Heart left ventricle (tissue), 16 donors: ENCODE measurements at regions not wholly inside any gene's neighbourhood (a gene's known extent, or its start where the extent isn't known, plus 50 kb on each side); places are given as distances from the start of the nearest gene placed in this dataset.

ENCODE experiments used
- ATAC-seq, 4 donors: fragments of 200-7000 bp; cut with Tn5 transposase; one replicate each; pipeline ENCODE4 v1.9.1; 2020 to 2022; ENCODE audit warnings: moderate library complexity in 4 of 4, mild to moderate bottlenecking in 3 of 4, moderate number of reproducible peaks in 1 of 4
- DNase-seq, 5 donors: peaks; one replicate each; pipeline ENCODE4 v3.0.0-alpha.2; 2020
- H3K27ac ChIP-seq, 12 donors: fragments of 200-600 bp; sonication (generic) in 4 of 12; one replicate each; pipeline versions ENCODE4 v1.5.0 to v1.8.0; 2016 to 2022; ENCODE audit warnings: mild to moderate bottlenecking in 2 of 12
- H3K27me3 ChIP-seq, 9 donors: fragments of 200-600 bp; sonication (generic) in 2 of 9; one replicate each; pipeline versions ENCODE4 v1.5.1 to v1.8.0; 2016 to 2022; ENCODE audit warnings: mild to moderate bottlenecking in 3 of 9
- H3K36me3 ChIP-seq, 9 donors: fragments of 200-600 bp; sonication (generic) in 2 of 9; one replicate each; pipeline versions ENCODE4 v1.5.0 to v1.8.0; 2018 to 2022; ENCODE audit warnings: mild to moderate bottlenecking in 2 of 9
- H3K4me1 ChIP-seq, 12 donors: fragments of 200-600 bp; sonication (generic) in 4 of 12; one replicate each; pipeline versions ENCODE4 v1.5.0 to v1.8.0; 2016 to 2022; ENCODE audit warnings: mild to moderate bottlenecking in 3 of 12
- H3K4me3 ChIP-seq, 12 donors: fragments of 200-600 bp; sonication (generic) in 4 of 12; one replicate each; pipeline versions ENCODE4 v1.5.0 to v1.8.0; 2017 to 2022; ENCODE audit warnings: mild to moderate bottlenecking in 9 of 12, moderate library complexity in 4 of 12
- H3K9me3 ChIP-seq, 12 donors: fragments of 200-600 bp; sonication (generic) in 4 of 12; one replicate each; pipeline versions ENCODE4 v1.5.0 to v1.8.0; 2016 to 2022; ENCODE audit warnings: mild to moderate bottlenecking in 1 of 12
- POLR2A ChIP-seq, 2 donors: fragments of 450-650 bp; IDR thresholded peaks; one replicate each; pipeline ENCODE4 v1.6.1; 2017; ENCODE audit warnings: antibody characterized with exemption in 2 of 2, mild to moderate bottlenecking in 2 of 2, moderate library complexity in 2 of 2
- WGBS, 4 donors: extraction: QIAGEN DNeasy Blood & Tissue Kit in 2 of 4; methylation state at CpG; one replicate each; pipeline versions ENCODE4 v1.1.5 to v1.1.7; 2013 to 2018; 5-methylcytosine and 5-hydroxymethylcytosine counted together
- intact Hi-C, 10 donors: fragments of 100-400 bp; cut with DNase I; formaldehyde crosslinking; loops; one replicate each; pipeline versions ENCODE4 v1.11.1 to v1.14.2; 2022
- TF ChIP-seq, protein P1 (sequence below), 12 donors: fragments of 200-600 bp; sonication (generic) in 4 of 12; IDR thresholded peaks; one replicate each; pipeline versions ENCODE4 v1.5.0 to v1.8.0; 2018 to 2022; ENCODE audit warnings: antibody characterized with exemption in 12 of 12, mild to moderate bottlenecking in 5 of 12
- donor health status: ischemic (EF 13 %, LVEDD 7.1; RV severe dilation, severe dysfunction).
- donor health status: healthy with polysubstance abuse.
- donor health status: DM: no; HTN: yes; CAD: no.
- donor health status: DM: no; HTN: no; CAD: no.
- donor health status: ischemic (EF 25% LVEDD 6.9; RV normal size, moderate dysfunction).
- donor health status: ischemic (EF 25% LVEDD 5.7; RV mildly dilated, moderate dysfunction).
- donor health status: healthy.
- donor health status: DM: yes; HTN: yes; CAD: no.
- donor health status: ischemic (EF 35%, LVEDD 5.7; RV mildly dilated, moderate dysfunction).
- donor health status: nonischemic (EF 11% LVEDD 7.7; RV severe dilation, severe dysfunction).
- donor health status: DM: yes; HTN: yes; CAD: no.
- donor health status: PGD.
- donor health status: ischemic (EF 29% LVEDD 5.4; RV normal size, mild dysfunction).
- donor health status: nonischemic (EF 23%, LVEDD 6.1; RV moderate dilation, normal function).

DNA sequence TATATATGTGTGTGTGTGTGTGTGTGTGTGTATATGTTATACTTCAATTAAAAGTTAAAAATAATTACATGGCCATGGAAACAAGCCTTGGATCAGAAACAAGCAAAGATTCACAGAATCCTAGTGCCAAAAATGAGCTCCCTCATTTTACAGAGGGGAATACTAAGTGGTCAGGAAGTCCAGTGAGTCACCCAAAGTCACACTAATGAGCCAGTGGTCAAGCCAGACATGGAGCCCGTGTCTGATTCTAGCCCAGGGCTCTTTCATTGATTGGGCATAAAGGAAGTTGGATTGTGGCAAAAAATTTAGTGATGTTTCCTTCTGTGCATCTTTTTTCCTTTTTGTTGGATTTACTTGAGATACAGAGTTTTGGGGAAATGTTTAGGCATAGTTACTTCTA is 152.5 kb upstream of the NPHP3 start:
- 64 to 71% (median 65%) methylated on average over 1 of the region's 1 CpG for WGBS, 4 donors
- Histone ChIP-seq H3K36me3 (no peaks in the 10 kb centered on the region), H3K27me3 (no peaks in the 10 kb centered on the region), H3K4me3 (no peak overlapping the region), H3K9me3 (no peaks in the 10 kb centered on the region), H3K27ac (no peak overlapping the region), H3K4me1 (no peaks in the 10 kb centered on the region)
- intact Hi-C loops: no loop called here
- TF ChIP-seq, protein P1, sequence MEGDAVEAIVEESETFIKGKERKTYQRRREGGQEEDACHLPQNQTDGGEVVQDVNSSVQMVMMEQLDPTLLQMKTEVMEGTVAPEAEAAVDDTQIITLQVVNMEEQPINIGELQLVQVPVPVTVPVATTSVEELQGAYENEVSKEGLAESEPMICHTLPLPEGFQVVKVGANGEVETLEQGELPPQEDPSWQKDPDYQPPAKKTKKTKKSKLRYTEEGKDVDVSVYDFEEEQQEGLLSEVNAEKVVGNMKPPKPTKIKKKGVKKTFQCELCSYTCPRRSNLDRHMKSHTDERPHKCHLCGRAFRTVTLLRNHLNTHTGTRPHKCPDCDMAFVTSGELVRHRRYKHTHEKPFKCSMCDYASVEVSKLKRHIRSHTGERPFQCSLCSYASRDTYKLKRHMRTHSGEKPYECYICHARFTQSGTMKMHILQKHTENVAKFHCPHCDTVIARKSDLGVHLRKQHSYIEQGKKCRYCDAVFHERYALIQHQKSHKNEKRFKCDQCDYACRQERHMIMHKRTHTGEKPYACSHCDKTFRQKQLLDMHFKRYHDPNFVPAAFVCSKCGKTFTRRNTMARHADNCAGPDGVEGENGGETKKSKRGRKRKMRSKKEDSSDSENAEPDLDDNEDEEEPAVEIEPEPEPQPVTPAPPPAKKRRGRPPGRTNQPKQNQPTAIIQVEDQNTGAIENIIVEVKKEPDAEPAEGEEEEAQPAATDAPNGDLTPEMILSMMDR (IDR thresholded peaks at IDR 0.05): no peak
- ATAC-seq: no peak
- no peak for DNase-seq

DNA sequence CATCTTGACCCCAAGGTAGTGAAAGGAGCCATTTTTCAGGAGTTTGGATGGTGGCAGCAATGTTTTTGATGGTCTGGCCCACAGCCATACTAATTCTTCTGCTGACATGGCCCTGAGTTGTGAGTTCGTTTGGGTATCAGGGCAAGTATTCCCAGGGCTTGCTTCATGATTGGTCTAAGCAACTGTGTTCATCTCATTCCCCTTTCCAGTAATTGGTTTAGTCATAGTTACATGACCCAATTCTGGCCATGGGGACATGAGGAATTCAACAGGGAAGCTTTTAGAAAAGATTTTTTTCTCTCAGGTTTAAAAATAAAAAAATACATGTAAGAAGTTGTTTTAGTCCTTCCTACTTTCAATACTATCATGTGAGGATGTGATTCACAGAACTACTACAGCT is 150.5 kb upstream of the NPHP3 start:
- H3K9me3 ChIP-seq: no peaks in the 10 kb centered on the region
- no peaks in the 10 kb centered on the region for H3K27me3 ChIP-seq
- DNase-seq (no peak), ATAC-seq (no peak)
- no peak overlapping the region for H3K4me3 ChIP-seq
- intact Hi-C loops: no loop called here
- no peak for TF ChIP-seq POLR2A (IDR thresholded peaks at IDR 0.05)
- no peak overlapping the region for H3K27ac ChIP-seq
- 19 to 50% (median 37%) methylated on average over 1 of the region's 1 CpG for WGBS, 4 donors
- no peaks in the 10 kb centered on the region for H3K4me1 ChIP-seq
- no peaks in the 10 kb centered on the region for H3K36me3 ChIP-seq

DNA sequence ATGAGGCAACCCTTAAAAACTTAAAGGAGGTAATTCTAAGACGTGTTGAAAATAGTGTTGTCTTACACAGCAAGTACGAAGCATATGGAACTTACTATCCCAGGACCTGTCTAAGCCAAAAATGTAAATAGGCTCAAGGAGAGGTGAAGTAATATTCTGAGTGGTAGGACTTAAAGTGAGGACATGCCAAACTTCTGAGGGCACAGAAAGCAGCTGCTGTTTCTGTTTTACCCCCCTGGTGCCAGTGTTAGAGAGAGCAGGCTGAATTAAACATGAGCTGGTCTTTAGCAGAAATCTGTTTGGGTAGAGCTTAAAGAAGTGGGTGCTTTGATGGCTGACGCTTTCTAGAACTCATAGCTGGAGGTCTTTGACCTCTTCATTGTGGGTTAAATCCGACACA is 149.7 kb upstream of the NPHP3 start:
- DNase-seq: no peak
- TF ChIP-seq, protein P1 (IDR thresholded peaks at IDR 0.05): no peak
- TF ChIP-seq POLR2A (IDR thresholded peaks at IDR 0.05): no peak
- Histone ChIP-seq H3K27me3 (no peaks in the 10 kb centered on the region), H3K9me3 (no peaks in the 10 kb centered on the region), H3K4me1 (no peaks in the 10 kb centered on the region), H3K27ac (no peak overlapping the region), H3K36me3 (no peaks in the 10 kb centered on the region), H3K4me3 (no peak overlapping the region)
- no peak for ATAC-seq
- WGBS, 4 donors: 74 to 80% (median 78%) methylated on average over 4 of the region's 4 CpGs
- intact Hi-C loops: no loop called here

DNA sequence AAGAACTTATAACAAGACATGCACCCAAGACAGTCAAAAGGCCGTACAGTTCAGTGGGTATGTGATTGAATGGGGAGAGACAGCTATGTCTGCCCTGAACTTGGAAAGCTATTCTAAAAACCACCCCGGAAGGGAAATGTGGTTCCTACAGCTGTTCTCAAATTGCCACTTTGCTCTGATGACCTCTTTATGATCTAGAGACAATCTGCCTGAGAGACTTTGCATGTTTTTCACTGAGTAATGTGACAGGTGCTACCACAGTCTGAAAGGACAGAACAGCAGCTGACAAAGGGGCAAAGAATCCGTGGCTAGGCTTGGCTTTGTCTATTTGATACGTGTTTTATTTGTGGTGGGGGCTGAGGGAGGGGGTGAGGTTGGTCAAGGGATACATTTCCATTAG is 148.3 kb upstream of the NPHP3 start:
- no peaks in the 10 kb centered on the region for H3K36me3 ChIP-seq
- intact Hi-C loops: no loop called here
- 68 to 74% (median 71%) methylated on average over 4 of the region's 4 CpGs for WGBS, 4 donors
- H3K4me3 ChIP-seq: no peak overlapping the region
- no peaks in the 10 kb centered on the region for H3K9me3 ChIP-seq
- ATAC-seq (no peak), DNase-seq (no peak)
- TF ChIP-seq POLR2A (IDR thresholded peaks at IDR 0.05): no peak
- TF ChIP-seq, protein P1 (IDR thresholded peaks at IDR 0.05): no peak
- no peaks in the 10 kb centered on the region for H3K27me3 ChIP-seq
- H3K27ac ChIP-seq: no peak overlapping the region
- no peaks in the 10 kb centered on the region for H3K4me1 ChIP-seq

DNA sequence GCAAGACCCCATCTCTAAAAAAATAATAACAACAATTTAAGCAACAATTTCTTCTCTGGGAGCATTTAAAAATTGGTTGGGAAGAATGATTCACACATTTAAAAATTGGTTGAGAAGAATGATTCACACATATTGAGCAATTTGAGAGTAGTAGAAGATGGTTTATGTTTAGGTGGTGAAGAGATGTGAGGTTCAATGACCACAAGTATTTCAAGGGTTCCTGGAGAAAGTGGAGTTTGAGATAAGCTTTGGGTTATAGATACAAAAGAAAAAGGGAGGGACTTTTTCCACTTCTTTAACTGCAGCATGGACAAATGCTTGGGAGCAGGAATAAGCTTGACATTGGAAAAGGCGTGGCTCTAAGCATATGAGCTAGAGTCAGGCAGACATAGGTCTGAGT is 145.7 kb upstream of the NPHP3 start:
- TF ChIP-seq, protein P1 (IDR thresholded peaks at IDR 0.05): no peak
- no peak for TF ChIP-seq POLR2A (IDR thresholded peaks at IDR 0.05)
- no peak for ATAC-seq
- Histone ChIP-seq H3K27ac (no peak overlapping the region), H3K4me3 (no peak overlapping the region), H3K4me1 (no peaks in the 10 kb centered on the region), H3K27me3 (no peaks in the 10 kb centered on the region), H3K9me3 (peaks cover 0 to 2% (median 0%) of the 10 kb centered on the region in 12 donors), H3K36me3 (no peaks in the 10 kb centered on the region)
- intact Hi-C loops: no loop called here
- 87 to 93% (median 90%) methylated on average over 1 of the region's 1 CpG for WGBS, 4 donors
- DNase-seq: no peak
